ENCODE measurements at regions not wholly inside any gene's neighbourhood (a gene's known extent, or its start where the extent isn't known, plus 50 kb on each side); places are given as distances from the start of the nearest gene placed in this dataset.

DNA sequence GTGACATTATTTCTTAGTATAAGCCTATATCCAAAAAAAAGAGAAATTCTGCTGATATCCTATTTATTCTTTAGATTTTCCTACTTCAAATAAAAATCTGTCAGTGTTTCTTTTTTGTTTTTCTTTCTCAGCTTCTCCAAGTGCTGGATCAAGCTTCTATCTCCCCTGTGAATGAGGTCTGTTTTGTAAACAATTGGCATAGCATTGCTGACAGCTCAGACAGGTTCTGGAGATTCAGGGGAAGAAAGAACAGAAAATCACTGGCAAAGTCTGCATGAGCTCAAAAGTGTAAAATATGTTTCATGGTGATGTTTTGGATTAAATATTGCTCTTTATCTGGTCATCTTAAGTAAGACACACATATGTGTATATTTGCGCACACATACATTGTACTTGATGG, 492.0 kb upstream of the IGFBP7 start:
- no peaks in the 10 kb centered on the region for H3K9me3 ChIP-seq (ENCODE audit: control insufficient read depth, low read length)
- no peak overlapping the region for H3K27ac ChIP-seq (ENCODE audit: low read depth, low read length, severe bottlenecking)
- no peaks in the 10 kb centered on the region for H3K36me3 ChIP-seq (ENCODE audit: control insufficient read depth, insufficient read depth, low read length)
- WGBS, 2 experiments (ENCODE audit: insufficient coverage in 2 of 2), result no CpG with 5 or more reads among the region's 1 CpG
- H3K4me1 ChIP-seq (ENCODE audit: control insufficient read depth, insufficient read depth, low read length, poor library complexity, severe bottlenecking), result no peaks in the 10 kb centered on the region
- no peak overlapping the region for H3K4me3 ChIP-seq (ENCODE audit: extremely low read depth, insufficient read depth, low read length, poor library complexity, severe bottlenecking)

DNA sequence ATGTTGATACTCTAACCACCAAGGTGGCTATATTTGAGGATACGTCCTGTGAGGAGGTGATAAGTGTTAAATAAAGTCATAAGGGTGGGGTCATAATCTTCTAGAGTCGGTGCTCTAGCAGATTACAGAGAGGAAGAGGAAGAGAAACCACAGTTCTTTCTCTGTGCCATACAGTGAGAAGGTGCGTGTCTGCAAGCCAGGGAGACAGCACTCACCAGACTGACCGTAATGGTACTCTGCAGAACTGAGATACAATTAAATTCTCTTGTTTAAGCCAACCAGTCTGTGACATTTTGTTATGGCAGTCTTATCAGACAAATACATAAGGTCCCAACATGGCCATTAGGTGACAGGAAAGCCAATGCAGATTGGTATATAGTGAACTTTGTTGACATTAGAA, 480.9 kb upstream of the IGFBP7 start:
- H3K36me3 ChIP-seq (ENCODE audit: control insufficient read depth, insufficient read depth, low read length), result no peaks in the 10 kb centered on the region
- no peak overlapping the region for H3K27ac ChIP-seq (ENCODE audit: low read depth, low read length, severe bottlenecking)
- 90 to 100% methylated on average over 2 to 3 of the region's 4 CpGs for WGBS, 2 experiments (ENCODE audit: insufficient coverage in 2 of 2)
- H3K4me3 ChIP-seq (ENCODE audit: extremely low read depth, insufficient read depth, low read length, poor library complexity, severe bottlenecking), result no peak overlapping the region
- no peaks in the 10 kb centered on the region for H3K9me3 ChIP-seq (ENCODE audit: control insufficient read depth, low read length)
- H3K4me1 ChIP-seq (ENCODE audit: control insufficient read depth, insufficient read depth, low read length, poor library complexity, severe bottlenecking), result no peaks in the 10 kb centered on the region

DNA sequence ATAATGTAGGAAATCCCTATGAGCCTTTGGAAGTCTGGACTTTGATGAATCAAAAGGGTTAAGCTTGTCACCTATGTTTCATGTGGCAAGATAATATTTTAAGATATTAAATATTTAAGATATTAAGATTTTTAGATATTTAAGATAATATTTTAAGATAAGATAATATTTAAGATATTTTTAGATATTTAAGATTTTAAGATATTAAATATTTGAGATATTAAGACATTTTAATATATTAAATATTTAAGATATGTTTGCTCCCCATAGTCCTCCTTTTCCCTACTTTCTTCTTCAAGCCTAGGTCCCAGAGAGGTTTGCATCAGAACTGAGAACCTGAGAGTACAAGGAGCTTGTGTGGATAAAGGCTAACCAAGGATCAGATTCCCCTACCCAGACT, 478.4 kb upstream of the IGFBP7 start:
- no peaks in the 10 kb centered on the region for H3K9me3 ChIP-seq (ENCODE audit: control insufficient read depth, low read length)
- no peak overlapping the region for H3K27ac ChIP-seq (ENCODE audit: low read depth, low read length, severe bottlenecking)
- no peaks in the 10 kb centered on the region for H3K36me3 ChIP-seq (ENCODE audit: control insufficient read depth, insufficient read depth, low read length)
- H3K4me1 ChIP-seq (ENCODE audit: control insufficient read depth, insufficient read depth, low read length, poor library complexity, severe bottlenecking), result no peaks in the 10 kb centered on the region
- H3K4me3 ChIP-seq (ENCODE audit: extremely low read depth, insufficient read depth, low read length, poor library complexity, severe bottlenecking), result no peak overlapping the region

DNA sequence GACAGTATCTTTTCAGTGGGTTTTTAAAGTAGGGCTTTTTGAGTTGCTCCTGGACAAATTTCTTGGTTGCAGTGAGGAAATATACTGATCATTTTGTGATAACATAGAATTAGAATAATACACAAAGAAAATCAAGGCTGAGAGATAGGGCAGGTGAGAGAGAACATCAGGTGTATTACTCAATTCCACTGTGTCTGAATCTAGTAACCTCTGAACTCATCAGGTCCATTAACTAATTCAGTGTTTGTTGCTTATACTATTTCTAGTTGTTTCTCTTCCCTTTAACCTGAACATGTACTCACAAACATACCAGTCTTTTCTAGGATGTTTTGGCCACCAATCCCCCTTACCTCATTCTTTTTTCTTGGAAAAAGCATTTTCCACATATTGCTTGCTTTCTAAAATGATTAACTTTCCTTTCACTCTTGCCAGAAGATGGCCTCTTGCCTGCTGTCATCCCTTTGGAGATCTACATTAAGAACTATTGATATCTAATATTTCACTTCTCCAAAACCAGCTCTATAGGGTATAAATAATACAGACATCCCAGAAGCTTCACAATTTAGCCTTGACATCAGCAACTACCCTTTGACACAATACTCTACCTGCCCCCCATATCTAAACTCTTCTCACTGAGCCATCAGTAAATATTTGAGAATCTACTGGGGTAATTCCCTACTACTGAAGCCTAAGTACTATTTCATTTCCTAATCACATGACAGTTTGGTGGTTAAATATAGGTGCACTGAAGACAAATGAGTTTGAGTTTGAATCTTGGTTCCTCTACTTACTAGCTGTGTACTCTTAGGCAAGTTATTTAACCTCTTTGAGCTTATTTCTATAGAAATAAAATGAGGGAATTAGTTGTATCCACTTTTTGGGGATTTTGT, 470.8 kb upstream of the IGFBP7 start:
- no peaks in the 10 kb centered on the region for H3K9me3 ChIP-seq (ENCODE audit: control insufficient read depth, low read length)
- no peaks in the 10 kb centered on the region for H3K36me3 ChIP-seq (ENCODE audit: control insufficient read depth, insufficient read depth, low read length)
- H3K4me1 ChIP-seq (ENCODE audit: control insufficient read depth, insufficient read depth, low read length, poor library complexity, severe bottlenecking), result no peaks in the 10 kb centered on the region
- no peak overlapping the region for H3K4me3 ChIP-seq (ENCODE audit: extremely low read depth, insufficient read depth, low read length, poor library complexity, severe bottlenecking)
- no peak overlapping the region for H3K27ac ChIP-seq (ENCODE audit: low read depth, low read length, severe bottlenecking)

DNA sequence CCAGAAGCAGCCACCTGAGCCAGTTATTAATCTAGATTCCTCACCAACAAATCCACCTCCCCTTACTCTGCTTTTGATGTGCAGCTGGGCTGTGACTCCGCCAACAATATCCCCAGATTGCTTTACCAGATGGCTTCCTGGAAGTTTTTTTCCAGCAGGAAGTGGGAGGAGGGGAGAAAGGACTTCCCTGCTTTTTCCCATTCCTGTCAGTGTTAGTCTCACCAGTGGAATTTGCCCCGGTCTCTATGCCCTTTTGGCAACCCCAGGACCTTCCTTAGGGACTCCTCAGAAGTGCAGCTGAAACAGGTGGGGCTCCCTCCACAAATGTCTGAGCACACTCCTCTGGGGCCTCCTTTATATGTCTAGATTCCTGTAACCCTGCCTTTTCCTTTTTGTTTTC, 465.2 kb upstream of the IGFBP7 start:
- Histone ChIP-seq H3K4me1 (ENCODE audit: control insufficient read depth, insufficient read depth, low read length, poor library complexity, severe bottlenecking) (no peaks in the 10 kb centered on the region), H3K27ac (ENCODE audit: low read depth, low read length, severe bottlenecking) (no peak overlapping the region), H3K4me3 (ENCODE audit: extremely low read depth, insufficient read depth, low read length, poor library complexity, severe bottlenecking) (no peak overlapping the region), H3K36me3 (ENCODE audit: control insufficient read depth, insufficient read depth, low read length) (no peaks in the 10 kb centered on the region), H3K9me3 (ENCODE audit: control insufficient read depth, low read length) (no peaks in the 10 kb centered on the region)
- 91 to 100% methylated on average over 1 of the region's 2 CpGs for WGBS, 2 experiments (ENCODE audit: insufficient coverage in 2 of 2)

DNA sequence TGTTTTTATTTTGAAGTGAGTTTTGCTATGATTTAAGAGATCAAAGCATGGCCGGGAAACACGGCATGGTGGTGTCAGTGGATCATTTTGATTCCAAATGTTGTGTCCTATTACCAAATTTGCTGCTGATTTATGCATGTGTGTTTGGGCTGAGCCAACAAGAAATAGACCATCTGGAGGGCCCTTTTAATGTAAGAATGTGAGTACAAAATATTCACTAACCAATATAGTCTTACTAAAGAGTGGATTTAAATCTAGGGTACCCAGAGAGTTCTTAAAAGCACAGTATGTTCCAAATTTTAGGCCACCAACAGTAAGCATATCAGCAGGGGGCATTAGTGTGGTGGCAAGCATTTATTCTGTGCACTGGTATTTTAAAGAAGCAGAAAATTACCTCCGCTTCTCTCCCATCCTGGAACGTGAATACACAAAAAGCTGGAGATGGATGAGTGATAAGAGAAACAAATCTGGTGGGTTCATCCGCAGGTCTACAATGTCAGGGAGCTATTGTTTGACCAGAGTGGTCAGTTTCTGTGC, 444.4 kb upstream of the IGFBP7 start:
- H3K27ac ChIP-seq (ENCODE audit: low read depth, low read length, severe bottlenecking), result no peak overlapping the region
- H3K9me3 ChIP-seq (ENCODE audit: control insufficient read depth, low read length), result peaks cover 4% of the 10 kb centered on the region
- no peaks in the 10 kb centered on the region for H3K4me1 ChIP-seq (ENCODE audit: control insufficient read depth, insufficient read depth, low read length, poor library complexity, severe bottlenecking)
- no peak overlapping the region for H3K4me3 ChIP-seq (ENCODE audit: extremely low read depth, insufficient read depth, low read length, poor library complexity, severe bottlenecking)
- 63 to 100% methylated on average over 4 of the region's 5 CpGs for WGBS, 2 experiments (ENCODE audit: insufficient coverage in 2 of 2)
- no peaks in the 10 kb centered on the region for H3K36me3 ChIP-seq (ENCODE audit: control insufficient read depth, insufficient read depth, low read length)

DNA sequence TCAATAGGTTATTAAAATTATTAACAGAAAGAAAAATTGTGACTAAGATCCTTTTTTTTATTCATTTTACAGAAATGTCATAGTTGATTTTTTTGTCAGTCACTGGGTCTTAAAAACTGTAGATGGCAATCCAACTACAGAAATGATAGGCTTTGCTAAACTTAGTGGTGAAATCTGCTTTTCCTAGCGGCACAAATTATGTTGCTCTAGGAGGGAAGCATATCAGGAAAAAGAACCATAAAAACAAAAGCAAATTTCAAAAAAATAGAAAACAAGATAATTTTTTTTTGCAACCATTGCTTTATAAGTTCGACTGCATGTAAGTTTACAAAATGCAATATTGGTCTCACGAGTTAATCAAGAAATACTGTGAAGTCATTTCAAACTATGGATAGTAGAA, 443.5 kb upstream of the IGFBP7 start:
- Histone ChIP-seq H3K4me1 (ENCODE audit: control insufficient read depth, insufficient read depth, low read length, poor library complexity, severe bottlenecking) (no peaks in the 10 kb centered on the region), H3K4me3 (ENCODE audit: extremely low read depth, insufficient read depth, low read length, poor library complexity, severe bottlenecking) (no peak overlapping the region), H3K9me3 (ENCODE audit: control insufficient read depth, low read length) (peaks cover 4% of the 10 kb centered on the region), H3K27ac (ENCODE audit: low read depth, low read length, severe bottlenecking) (no peak overlapping the region), H3K36me3 (ENCODE audit: control insufficient read depth, insufficient read depth, low read length) (no peaks in the 10 kb centered on the region)
- WGBS, 2 experiments (ENCODE audit: insufficient coverage in 2 of 2), result 80% methylated on average over 1 of the region's 3 CpGs; no CpG with 5 or more reads in 1 of the 2 experiments

DNA sequence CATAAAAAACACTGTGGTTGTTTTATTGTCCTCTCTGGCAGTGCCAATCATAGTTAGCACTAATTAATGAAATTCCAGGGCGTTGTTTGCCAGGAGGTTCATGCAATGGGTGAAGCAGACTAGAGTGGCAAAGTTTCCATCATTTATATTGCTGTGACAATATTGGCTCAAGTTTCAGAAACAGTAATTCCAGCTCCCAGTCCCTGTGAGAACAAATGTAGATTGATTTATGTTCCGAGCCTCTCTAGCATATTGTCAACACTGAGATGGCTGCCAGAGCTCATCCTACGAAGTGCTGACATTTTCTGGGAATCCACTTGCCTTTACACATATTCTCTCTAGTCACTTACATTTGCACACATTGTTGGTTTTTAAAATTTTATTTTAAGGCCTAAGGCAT, 440.0 kb upstream of the IGFBP7 start:
- Histone ChIP-seq H3K9me3 (ENCODE audit: control insufficient read depth, low read length) (no peaks in the 10 kb centered on the region), H3K27ac (ENCODE audit: low read depth, low read length, severe bottlenecking) (no peak overlapping the region), H3K36me3 (ENCODE audit: control insufficient read depth, insufficient read depth, low read length) (no peaks in the 10 kb centered on the region), H3K4me3 (ENCODE audit: extremely low read depth, insufficient read depth, low read length, poor library complexity, severe bottlenecking) (no peak overlapping the region), H3K4me1 (ENCODE audit: control insufficient read depth, insufficient read depth, low read length, poor library complexity, severe bottlenecking) (no peaks in the 10 kb centered on the region)
- WGBS, 2 experiments (ENCODE audit: insufficient coverage in 2 of 2), result 86 to 100% methylated on average over 1 of the region's 3 CpGs

DNA sequence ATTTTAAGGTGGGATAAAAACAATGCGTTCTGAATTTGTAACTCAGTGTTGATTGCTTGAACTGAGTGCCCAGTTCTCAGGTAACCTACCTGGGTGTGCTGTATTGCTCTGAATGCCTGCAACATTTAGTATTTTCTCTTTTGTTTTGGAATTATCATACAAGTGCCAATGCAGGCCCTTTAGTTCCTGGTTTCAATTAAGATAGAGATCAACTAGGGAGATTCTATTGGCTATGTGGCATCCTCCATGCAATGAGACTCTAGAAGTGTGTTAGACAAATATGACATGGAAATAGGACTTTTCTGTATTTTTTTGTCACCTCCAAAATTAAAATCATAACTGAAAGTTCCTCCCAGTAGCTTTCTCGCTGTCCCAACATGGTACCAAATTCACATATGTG, 438.7 kb upstream of the IGFBP7 start:
- H3K27ac ChIP-seq (ENCODE audit: low read depth, low read length, severe bottlenecking), result no peak overlapping the region
- no peaks in the 10 kb centered on the region for H3K36me3 ChIP-seq (ENCODE audit: control insufficient read depth, insufficient read depth, low read length)
- no peak overlapping the region for H3K4me3 ChIP-seq (ENCODE audit: extremely low read depth, insufficient read depth, low read length, poor library complexity, severe bottlenecking)
- WGBS, 2 experiments (ENCODE audit: insufficient coverage in 2 of 2), result 100% methylated on average over 1 of the region's 2 CpGs; no CpG with 5 or more reads in 1 of the 2 experiments
- H3K9me3 ChIP-seq (ENCODE audit: control insufficient read depth, low read length), result no peaks in the 10 kb centered on the region
- no peaks in the 10 kb centered on the region for H3K4me1 ChIP-seq (ENCODE audit: control insufficient read depth, insufficient read depth, low read length, poor library complexity, severe bottlenecking)

DNA sequence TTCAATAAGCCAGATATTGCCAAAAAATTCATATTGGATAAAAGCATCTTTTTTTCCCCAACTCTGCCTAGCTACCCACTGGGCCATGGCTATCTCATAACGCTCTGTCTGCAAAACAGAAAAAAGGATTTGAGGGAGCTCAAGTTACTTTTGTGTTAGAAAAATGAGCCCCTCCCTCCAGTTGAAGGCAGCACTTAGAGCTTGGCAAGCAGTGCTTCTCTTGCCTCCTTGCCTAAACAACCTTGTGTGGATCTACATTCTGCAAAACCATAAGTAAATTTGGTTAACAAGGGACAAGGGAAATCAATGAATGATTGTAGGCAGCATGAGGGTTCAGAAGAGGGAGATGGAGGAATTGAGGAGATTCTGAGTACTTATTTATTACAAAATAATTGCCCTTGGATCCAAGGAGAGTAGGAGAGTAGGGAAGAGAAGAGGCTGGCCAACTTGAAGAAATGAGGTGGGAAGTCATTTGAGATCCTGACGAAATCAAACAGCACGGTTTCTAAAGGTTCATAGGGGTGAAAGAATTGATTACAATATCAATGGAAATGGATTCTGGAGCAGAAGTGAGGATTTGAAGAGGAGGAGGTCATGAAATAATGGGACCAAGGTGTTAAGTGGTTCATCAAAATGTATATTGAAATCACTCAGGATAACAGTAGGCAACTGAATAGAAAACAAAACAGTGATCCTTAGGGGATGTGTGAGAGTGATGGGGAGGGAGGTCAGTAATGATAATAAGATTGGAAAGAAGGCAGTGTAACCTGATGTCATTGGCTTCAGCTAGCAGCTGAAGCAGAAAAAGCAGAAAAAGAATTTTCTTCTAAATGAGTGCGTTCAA, 434.8 kb upstream of the IGFBP7 start:
- H3K27ac ChIP-seq (ENCODE audit: low read depth, low read length, severe bottlenecking), result no peak overlapping the region
- H3K4me3 ChIP-seq (ENCODE audit: extremely low read depth, insufficient read depth, low read length, poor library complexity, severe bottlenecking), result no peak overlapping the region
- H3K9me3 ChIP-seq (ENCODE audit: control insufficient read depth, low read length), result no peaks in the 10 kb centered on the region
- H3K36me3 ChIP-seq (ENCODE audit: control insufficient read depth, insufficient read depth, low read length), result no peaks in the 10 kb centered on the region
- no peaks in the 10 kb centered on the region for H3K4me1 ChIP-seq (ENCODE audit: control insufficient read depth, insufficient read depth, low read length, poor library complexity, severe bottlenecking)
- WGBS, 2 experiments (ENCODE audit: insufficient coverage in 2 of 2), result 9 to 18% methylated on average over 2 to 3 of the region's 4 CpGs
